GM23338 (cell line): ENCODE measurements at regions not wholly inside any gene's neighbourhood (a gene's known extent, or its start where the extent isn't known, plus 50 kb on each side); places are given as distances from the start of the nearest gene placed in this dataset.

Experiments used
- ATAC-seq: fragments of 200-7000 bp; cut with Tn5 transposase; 3 replicates; pipeline ENCODE4 v1.9.1; 2020
- DNase-seq: peaks from one replicate; pipeline ENCODE4 v3.0.0-alpha.2; 2015; ENCODE audit warnings: low spot score
- H2AFZ ChIP-seq: fragments of 200-600 bp; sonication (generic); 2 replicates; pipeline ENCODE4 v1.8.0; 2016; ENCODE audit warnings: antibody characterized with exemption, mild to moderate bottlenecking, moderate library complexity
- H3F3A ChIP-seq: fragments of 200-600 bp; sonication (generic); replicated peaks from 2 replicates; pipeline ENCODE4 v1.8.0; 2017; ENCODE audit warnings: antibody characterized with exemption, mixed run types, low read depth
- H3K27ac ChIP-seq: fragments of 200-600 bp; sonication (generic); 2 replicates; pipeline ENCODE4 v1.6.1; 2016; ENCODE audit warnings: low read depth
- H3K27me3 ChIP-seq: fragments of 200-600 bp; sonication (generic); 2 replicates; pipeline ENCODE4 v1.8.0; 2016; ENCODE audit warnings: mild to moderate bottlenecking, mixed run types, moderate library complexity; ENCODE audit not compliant: insufficient read depth
- H3K36me3 ChIP-seq: fragments of 200-600 bp; sonication (generic); 2 replicates; pipeline ENCODE4 v1.8.0; 2016; ENCODE audit warnings: mild to moderate bottlenecking; ENCODE audit not compliant: insufficient read depth
- H3K4me1 ChIP-seq: fragments of 200-600 bp; sonication (generic); 2 replicates; pipeline ENCODE4 v1.8.0; 2016; ENCODE audit warnings: mild to moderate bottlenecking, moderate library complexity; ENCODE audit not compliant: insufficient read depth
- H3K4me2 ChIP-seq: fragments of 200-600 bp; sonication (generic); 2 replicates; pipeline ENCODE4 v1.7.1; 2017; ENCODE audit warnings: mixed run types
- H3K4me3 ChIP-seq: fragments of 200-600 bp; sonication (generic); 2 replicates; pipeline ENCODE4 v1.6.1; 2016; ENCODE audit warnings: mixed run types
- H3K79me2 ChIP-seq: fragments of 200-600 bp; sonication (generic); replicated peaks from 2 replicates; pipeline ENCODE4 v1.8.0; 2017; ENCODE audit warnings: mild to moderate bottlenecking; ENCODE audit not compliant: insufficient read depth
- H3K9me2 ChIP-seq: fragments of 200-600 bp; sonication (generic); 2 replicates; pipeline ENCODE4 v1.8.0; 2017; ENCODE audit not compliant: insufficient read depth
- H4K20me1 ChIP-seq: fragments of 200-600 bp; sonication (generic); replicated peaks from 2 replicates; pipeline ENCODE4 v1.8.0; 2017; ENCODE audit warnings: mild to moderate bottlenecking; ENCODE audit not compliant: insufficient read depth
- H3K27ac Mint-ChIP-seq: 2 replicates; pipeline ENCODE4 v1.8.0; 2020; ENCODE audit warnings: inconsistent platforms, mild to moderate bottlenecking, moderate library complexity, mixed read lengths
- H3K27me3 Mint-ChIP-seq: 3 replicates; pipeline ENCODE4 v1.8.0; 2022; ENCODE audit warnings: low read depth, mild to moderate bottlenecking, moderate library complexity, mixed read lengths, inconsistent platforms; ENCODE audit not compliant: insufficient read depth, poor library complexity
- H3K36me3 Mint-ChIP-seq: 3 replicates; pipeline ENCODE4 v1.8.0; 2021; ENCODE audit warnings: low read depth, mild to moderate bottlenecking, inconsistent platforms, moderate library complexity, mixed read lengths
- H3K4me1 Mint-ChIP-seq: 3 replicates; pipeline ENCODE4 v1.8.0; 2020; ENCODE audit warnings: mild to moderate bottlenecking, inconsistent platforms, mixed read lengths
- H3K4me3 Mint-ChIP-seq: 3 replicates; pipeline ENCODE4 v1.8.0; 2021; ENCODE audit warnings: moderate library complexity, mild to moderate bottlenecking, inconsistent platforms, mixed read lengths
- H3K9me3 Mint-ChIP-seq: 3 replicates; pipeline ENCODE4 v1.8.0; 2020; ENCODE audit warnings: moderate library complexity, mild to moderate bottlenecking, inconsistent platforms, mixed read lengths
- ETS1 ChIP-seq: IDR thresholded peaks from 2 replicates; pipeline ENCODE4 v1.6.1; 2016; ENCODE audit warnings: antibody characterized with exemption
- NANOG ChIP-seq: IDR thresholded peaks from 2 replicates; pipeline ENCODE4 v1.6.1; 2016; ENCODE audit warnings: antibody characterized with exemption, borderline replicate concordance
- POLR2AphosphoS5 ChIP-seq: IDR thresholded peaks from 2 replicates; pipeline ENCODE4 v1.6.1; 2016; ENCODE audit warnings: antibody characterized with exemption, low read depth
- STAT1 ChIP-seq: IDR thresholded peaks from one replicate; pipeline ENCODE4 v1.6.1; 2016; ENCODE audit warnings: antibody characterized with exemption; ENCODE audit not compliant: unreplicated experiment
- ZNF462 ChIP-seq: fragments of 250-450 bp; sonication (Bioruptor Pico); IDR thresholded peaks from 2 replicates; pipeline ENCODE4 v1.5.0; 2020; ENCODE audit warnings: mild to moderate bottlenecking, moderate library complexity

DNA sequence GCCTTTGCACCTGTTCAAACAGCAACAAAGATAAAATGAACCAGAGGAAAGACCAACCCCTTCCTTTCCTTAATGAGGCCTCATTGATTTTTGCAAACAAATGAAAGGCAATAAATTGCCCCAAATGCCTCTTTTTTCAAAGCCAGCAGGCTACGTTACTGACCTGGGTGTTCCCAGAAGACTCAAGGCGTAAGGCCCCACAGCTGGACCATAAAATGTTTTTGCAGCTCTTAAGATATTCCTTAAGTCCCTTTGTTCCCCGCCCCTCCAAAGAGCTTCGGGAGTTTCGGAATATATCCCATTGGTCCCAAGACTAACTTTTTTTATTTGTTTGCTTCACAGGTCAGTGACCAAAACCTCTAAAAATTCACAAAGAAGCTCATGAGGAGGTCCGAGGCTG lies 462.9 kb upstream of the PRICKLE1 start:
- H3K9me3 Mint-ChIP-seq: no peaks in the 10 kb centered on the region
- peaks cover 3% of the 10 kb centered on the region for H3K27me3 Mint-ChIP-seq
- no peak overlapping the region for H3K4me3 ChIP-seq
- no peak overlapping the region for H3K27ac Mint-ChIP-seq
- H3K27me3 ChIP-seq: no peaks in the 10 kb centered on the region
- no peak overlapping the region for H3K27ac ChIP-seq
- no peaks in the 10 kb centered on the region for H3F3A ChIP-seq
- no peaks in the 10 kb centered on the region for H3K36me3 ChIP-seq
- H3K4me1 Mint-ChIP-seq: peaks cover 9% of the 10 kb centered on the region
- ATAC-seq (no peak), DNase-seq (no peak)
- no peaks in the 10 kb centered on the region for H4K20me1 ChIP-seq
- peaks cover 4% of the 10 kb centered on the region; the same call in 1 of the 2 replicates for H3K9me2 ChIP-seq
- no peaks in the 10 kb centered on the region; the same call in 1 of the 2 replicates for H3K4me1 ChIP-seq
- no peaks in the 10 kb centered on the region for H3K79me2 ChIP-seq
- no peak for TF ChIP-seq NANOG
- no peak for TF ChIP-seq ZNF462 (CRISPR knock-in tag)
- no peak for TF ChIP-seq ETS1
- no peak overlapping the region for H3K4me2 ChIP-seq
- no peaks in the 10 kb centered on the region for H3K36me3 Mint-ChIP-seq
- H2AFZ ChIP-seq: no peak overlapping the region
- H3K4me3 Mint-ChIP-seq: no peak overlapping the region

GRCh38 chr12:43044241-43044640 lies 454.7 kb upstream of the PRICKLE1 start:
- H3K36me3 Mint-ChIP-seq: no peaks in the 10 kb centered on the region

More at GRCh38 chr12:43044241-43044640, 454.7 kb upstream of the PRICKLE1 start:
- Histone ChIP-seq H3K4me2 (no peak overlapping the region), H3K9me2 (peaks cover 2% of the 10 kb centered on the region; the same call in 1 of the 2 replicates), H3K4me3 (no peak overlapping the region), H3F3A (no peaks in the 10 kb centered on the region), H3K27ac (no peak overlapping the region), H4K20me1 (no peaks in the 10 kb centered on the region), H3K4me1 (0 out of 2 replicates have a peak, but pooled peaks cover under 1% of the 10 kb centered on the region), H3K36me3 (no peaks in the 10 kb centered on the region), H3K27me3 (no peaks in the 10 kb centered on the region), H3K79me2 (no peaks in the 10 kb centered on the region), H2AFZ (no peak overlapping the region)
- no peak for TF ChIP-seq POLR2AphosphoS5
- no peak for TF ChIP-seq ETS1
- no peak for TF ChIP-seq STAT1
- Mint-ChIP-seq H3K4me3 (no peak overlapping the region), H3K9me3 (no peaks in the 10 kb centered on the region), H3K27ac (no peak overlapping the region), H3K4me1 (peaks cover under 1% of the 10 kb centered on the region), H3K27me3 (no peaks in the 10 kb centered on the region)
- DNase-seq (no peak), ATAC-seq (no peak)
